GM23338 (cell line): ENCODE measurements at regions not wholly inside any gene's neighbourhood (a gene's known extent, or its start where the extent isn't known, plus 50 kb on each side); places are given as distances from the start of the nearest gene placed in this dataset.

Experiments
- CREB1 ChIP-seq: fragments of 250-450 bp; sonication (Bioruptor Pico); IDR thresholded peaks from 2 replicates; pipeline ENCODE4 v1.5.0; 2020; ENCODE audit warnings: low read depth, mild to moderate bottlenecking, moderate library complexity
- EZH2 ChIP-seq: fragments of 200-600 bp; sonication (generic); IDR thresholded peaks from one replicate; pipeline ENCODE4 v1.8.0; 2017; ENCODE audit warnings: antibody characterized with exemption, mild to moderate bottlenecking, low read depth; ENCODE audit not compliant: unreplicated experiment
- EZH2phosphoT487 ChIP-seq: fragments of 200-600 bp; sonication (generic); IDR thresholded peaks from one replicate; pipeline ENCODE4 v1.8.1; 2018; ENCODE audit warnings: antibody characterized with exemption; ENCODE audit not compliant: unreplicated experiment
- JUNB ChIP-seq: IDR thresholded peaks from one replicate; pipeline ENCODE4 v1.6.1; 2016; ENCODE audit warnings: antibody characterized with exemption; ENCODE audit not compliant: unreplicated experiment
- POLR2AphosphoS5 ChIP-seq: IDR thresholded peaks from 2 replicates; pipeline ENCODE4 v1.6.1; 2016; ENCODE audit warnings: antibody characterized with exemption, low read depth
- ZNF114 ChIP-seq: fragments of 250-450 bp; sonication (Bioruptor Pico); IDR thresholded peaks from 2 replicates; pipeline ENCODE4 v1.5.0; 2020; ENCODE audit warnings: mild to moderate bottlenecking, moderate library complexity
- ZNF331 ChIP-seq: fragments of 250-450 bp; sonication (Bioruptor Pico); IDR thresholded peaks from 2 replicates; pipeline ENCODE4 v1.5.0; 2020; ENCODE audit warnings: low read depth, mild to moderate bottlenecking, moderate library complexity
- TF ChIP-seq, protein P1 (sequence below), 2 experiments: fragments of 200-600 bp in 1 of 2; sonication (generic) in 1 of 2; conservative IDR thresholded peaks; 2 replicates each; pipeline versions ENCODE4 v1.5.1 to v1.6.1; 2016 to 2017; ENCODE audit warnings: antibody characterized with exemption in 2 of 2, low read depth in 2 of 2, mild to moderate bottlenecking in 2 of 2, moderate library complexity in 1 of 2
- TF ChIP-seq, protein P2 (sequence below): IDR thresholded peaks from one replicate; pipeline ENCODE4 v1.6.1; 2018; ENCODE audit warnings: antibody characterized with exemption; ENCODE audit not compliant: unreplicated experiment
- TF ChIP-seq, protein P3 (sequence below): IDR thresholded peaks from 2 replicates; pipeline ENCODE4 v1.6.1; 2016; ENCODE audit warnings: antibody characterized with exemption
- TF ChIP-seq, protein P4 (sequence below): fragments of 250-450 bp; sonication (Bioruptor Pico); IDR thresholded peaks from 2 replicates; pipeline ENCODE4 v1.5.0; 2020; ENCODE audit warnings: mild to moderate bottlenecking, moderate library complexity

DNA sequence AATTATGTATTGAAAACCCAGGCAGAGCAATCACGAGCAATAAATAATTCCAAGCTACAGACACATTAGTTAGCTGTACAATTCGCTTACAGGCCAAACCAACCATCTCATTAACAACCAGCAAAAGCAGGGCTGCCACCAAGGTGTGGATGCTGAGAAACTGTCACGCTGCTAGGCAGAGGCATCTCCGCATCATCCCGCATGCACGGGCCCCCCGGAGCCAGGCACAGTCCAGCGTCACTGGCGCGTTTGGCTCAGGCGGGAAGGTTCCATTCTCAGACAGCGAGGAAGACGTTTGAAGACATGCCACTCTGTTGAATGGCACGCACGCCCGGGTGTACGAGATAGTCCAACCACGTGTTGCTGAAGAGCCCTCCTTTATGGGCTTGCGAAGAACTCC lies 184.0 kb downstream of the OLFM1 start:
- TF ChIP-seq CREB1 (CRISPR knock-in tag) (no peak), EZH2 (no peak), POLR2AphosphoS5 (no peak), JUNB (no peak), EZH2phosphoT487 (no peak), ZNF114 (no peak), ZNF331 (no peak)
- TF ChIP-seq, protein P1, sequence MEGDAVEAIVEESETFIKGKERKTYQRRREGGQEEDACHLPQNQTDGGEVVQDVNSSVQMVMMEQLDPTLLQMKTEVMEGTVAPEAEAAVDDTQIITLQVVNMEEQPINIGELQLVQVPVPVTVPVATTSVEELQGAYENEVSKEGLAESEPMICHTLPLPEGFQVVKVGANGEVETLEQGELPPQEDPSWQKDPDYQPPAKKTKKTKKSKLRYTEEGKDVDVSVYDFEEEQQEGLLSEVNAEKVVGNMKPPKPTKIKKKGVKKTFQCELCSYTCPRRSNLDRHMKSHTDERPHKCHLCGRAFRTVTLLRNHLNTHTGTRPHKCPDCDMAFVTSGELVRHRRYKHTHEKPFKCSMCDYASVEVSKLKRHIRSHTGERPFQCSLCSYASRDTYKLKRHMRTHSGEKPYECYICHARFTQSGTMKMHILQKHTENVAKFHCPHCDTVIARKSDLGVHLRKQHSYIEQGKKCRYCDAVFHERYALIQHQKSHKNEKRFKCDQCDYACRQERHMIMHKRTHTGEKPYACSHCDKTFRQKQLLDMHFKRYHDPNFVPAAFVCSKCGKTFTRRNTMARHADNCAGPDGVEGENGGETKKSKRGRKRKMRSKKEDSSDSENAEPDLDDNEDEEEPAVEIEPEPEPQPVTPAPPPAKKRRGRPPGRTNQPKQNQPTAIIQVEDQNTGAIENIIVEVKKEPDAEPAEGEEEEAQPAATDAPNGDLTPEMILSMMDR (conservative IDR thresholded peaks at IDR 0.05; ENCODE audit: low read depth in 2 of 2) = no peak
- TF ChIP-seq, protein P2, sequence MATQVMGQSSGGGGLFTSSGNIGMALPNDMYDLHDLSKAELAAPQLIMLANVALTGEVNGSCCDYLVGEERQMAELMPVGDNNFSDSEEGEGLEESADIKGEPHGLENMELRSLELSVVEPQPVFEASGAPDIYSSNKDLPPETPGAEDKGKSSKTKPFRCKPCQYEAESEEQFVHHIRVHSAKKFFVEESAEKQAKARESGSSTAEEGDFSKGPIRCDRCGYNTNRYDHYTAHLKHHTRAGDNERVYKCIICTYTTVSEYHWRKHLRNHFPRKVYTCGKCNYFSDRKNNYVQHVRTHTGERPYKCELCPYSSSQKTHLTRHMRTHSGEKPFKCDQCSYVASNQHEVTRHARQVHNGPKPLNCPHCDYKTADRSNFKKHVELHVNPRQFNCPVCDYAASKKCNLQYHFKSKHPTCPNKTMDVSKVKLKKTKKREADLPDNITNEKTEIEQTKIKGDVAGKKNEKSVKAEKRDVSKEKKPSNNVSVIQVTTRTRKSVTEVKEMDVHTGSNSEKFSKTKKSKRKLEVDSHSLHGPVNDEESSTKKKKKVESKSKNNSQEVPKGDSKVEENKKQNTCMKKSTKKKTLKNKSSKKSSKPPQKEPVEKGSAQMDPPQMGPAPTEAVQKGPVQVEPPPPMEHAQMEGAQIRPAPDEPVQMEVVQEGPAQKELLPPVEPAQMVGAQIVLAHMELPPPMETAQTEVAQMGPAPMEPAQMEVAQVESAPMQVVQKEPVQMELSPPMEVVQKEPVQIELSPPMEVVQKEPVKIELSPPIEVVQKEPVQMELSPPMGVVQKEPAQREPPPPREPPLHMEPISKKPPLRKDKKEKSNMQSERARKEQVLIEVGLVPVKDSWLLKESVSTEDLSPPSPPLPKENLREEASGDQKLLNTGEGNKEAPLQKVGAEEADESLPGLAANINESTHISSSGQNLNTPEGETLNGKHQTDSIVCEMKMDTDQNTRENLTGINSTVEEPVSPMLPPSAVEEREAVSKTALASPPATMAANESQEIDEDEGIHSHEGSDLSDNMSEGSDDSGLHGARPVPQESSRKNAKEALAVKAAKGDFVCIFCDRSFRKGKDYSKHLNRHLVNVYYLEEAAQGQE = no peak
- TF ChIP-seq, protein P3, sequence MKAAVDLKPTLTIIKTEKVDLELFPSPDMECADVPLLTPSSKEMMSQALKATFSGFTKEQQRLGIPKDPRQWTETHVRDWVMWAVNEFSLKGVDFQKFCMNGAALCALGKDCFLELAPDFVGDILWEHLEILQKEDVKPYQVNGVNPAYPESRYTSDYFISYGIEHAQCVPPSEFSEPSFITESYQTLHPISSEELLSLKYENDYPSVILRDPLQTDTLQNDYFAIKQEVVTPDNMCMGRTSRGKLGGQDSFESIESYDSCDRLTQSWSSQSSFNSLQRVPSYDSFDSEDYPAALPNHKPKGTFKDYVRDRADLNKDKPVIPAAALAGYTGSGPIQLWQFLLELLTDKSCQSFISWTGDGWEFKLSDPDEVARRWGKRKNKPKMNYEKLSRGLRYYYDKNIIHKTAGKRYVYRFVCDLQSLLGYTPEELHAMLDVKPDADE = no peak
- TF ChIP-seq, protein P4, sequence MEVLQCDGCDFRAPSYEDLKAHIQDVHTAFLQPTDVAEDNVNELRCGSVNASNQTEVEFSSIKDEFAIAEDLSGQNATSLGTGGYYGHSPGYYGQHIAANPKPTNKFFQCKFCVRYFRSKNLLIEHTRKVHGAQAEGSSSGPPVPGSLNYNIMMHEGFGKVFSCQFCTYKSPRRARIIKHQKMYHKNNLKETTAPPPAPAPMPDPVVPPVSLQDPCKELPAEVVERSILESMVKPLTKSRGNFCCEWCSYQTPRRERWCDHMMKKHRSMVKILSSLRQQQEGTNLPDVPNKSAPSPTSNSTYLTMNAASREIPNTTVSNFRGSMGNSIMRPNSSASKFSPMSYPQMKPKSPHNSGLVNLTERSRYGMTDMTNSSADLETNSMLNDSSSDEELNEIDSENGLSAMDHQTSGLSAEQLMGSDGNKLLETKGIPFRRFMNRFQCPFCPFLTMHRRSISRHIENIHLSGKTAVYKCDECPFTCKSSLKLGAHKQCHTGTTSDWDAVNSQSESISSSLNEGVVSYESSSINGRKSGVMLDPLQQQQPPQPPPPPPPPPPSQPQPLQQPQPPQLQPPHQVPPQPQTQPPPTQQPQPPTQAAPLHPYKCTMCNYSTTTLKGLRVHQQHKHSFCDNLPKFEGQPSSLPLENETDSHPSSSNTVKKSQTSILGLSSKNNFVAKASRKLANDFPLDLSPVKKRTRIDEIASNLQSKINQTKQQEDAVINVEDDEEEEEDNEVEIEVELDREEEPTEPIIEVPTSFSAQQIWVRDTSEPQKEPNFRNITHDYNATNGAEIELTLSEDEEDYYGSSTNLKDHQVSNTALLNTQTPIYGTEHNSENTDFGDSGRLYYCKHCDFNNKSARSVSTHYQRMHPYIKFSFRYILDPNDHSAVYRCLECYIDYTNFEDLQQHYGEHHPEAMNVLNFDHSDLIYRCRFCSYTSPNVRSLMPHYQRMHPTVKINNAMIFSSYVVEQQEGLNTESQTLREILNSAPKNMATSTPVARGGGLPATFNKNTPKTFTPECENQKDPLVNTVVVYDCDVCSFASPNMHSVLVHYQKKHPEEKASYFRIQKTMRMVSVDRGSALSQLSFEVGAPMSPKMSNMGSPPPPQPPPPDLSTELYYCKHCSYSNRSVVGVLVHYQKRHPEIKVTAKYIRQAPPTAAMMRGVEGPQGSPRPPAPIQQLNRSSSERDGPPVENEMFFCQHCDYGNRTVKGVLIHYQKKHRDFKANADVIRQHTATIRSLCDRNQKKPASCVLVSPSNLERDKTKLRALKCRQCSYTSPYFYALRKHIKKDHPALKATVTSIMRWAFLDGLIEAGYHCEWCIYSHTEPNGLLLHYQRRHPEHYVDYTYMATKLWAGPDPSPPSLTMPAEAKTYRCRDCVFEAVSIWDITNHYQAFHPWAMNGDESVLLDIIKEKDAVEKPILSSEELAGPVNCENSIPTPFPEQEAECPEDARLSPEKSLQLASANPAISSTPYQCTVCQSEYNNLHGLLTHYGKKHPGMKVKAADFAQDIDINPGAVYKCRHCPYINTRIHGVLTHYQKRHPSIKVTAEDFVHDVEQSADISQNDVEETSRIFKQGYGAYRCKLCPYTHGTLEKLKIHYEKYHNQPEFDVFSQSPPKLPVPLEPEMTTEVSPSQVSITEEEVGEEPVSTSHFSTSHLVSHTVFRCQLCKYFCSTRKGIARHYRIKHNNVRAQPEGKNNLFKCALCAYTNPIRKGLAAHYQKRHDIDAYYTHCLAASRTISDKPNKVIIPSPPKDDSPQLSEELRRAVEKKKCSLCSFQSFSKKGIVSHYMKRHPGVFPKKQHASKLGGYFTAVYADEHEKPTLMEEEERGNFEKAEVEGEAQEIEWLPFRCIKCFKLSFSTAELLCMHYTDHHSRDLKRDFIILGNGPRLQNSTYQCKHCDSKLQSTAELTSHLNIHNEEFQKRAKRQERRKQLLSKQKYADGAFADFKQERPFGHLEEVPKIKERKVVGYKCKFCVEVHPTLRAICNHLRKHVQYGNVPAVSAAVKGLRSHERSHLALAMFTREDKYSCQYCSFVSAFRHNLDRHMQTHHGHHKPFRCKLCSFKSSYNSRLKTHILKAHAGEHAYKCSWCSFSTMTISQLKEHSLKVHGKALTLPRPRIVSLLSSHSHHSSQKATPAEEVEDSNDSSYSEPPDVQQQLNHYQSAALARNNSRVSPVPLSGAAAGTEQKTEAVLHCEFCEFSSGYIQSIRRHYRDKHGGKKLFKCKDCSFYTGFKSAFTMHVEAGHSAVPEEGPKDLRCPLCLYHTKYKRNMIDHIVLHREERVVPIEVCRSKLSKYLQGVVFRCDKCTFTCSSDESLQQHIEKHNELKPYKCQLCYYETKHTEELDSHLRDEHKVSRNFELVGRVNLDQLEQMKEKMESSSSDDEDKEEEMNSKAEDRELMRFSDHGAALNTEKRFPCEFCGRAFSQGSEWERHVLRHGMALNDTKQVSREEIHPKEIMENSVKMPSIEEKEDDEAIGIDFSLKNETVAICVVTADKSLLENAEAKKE (CRISPR knock-in tag) = no peak
